Activated gamma-delta T cell treated with anti-CD3 and anti-CD28 coated beads, Interleukin-2, amount 50 U/mL, for 16 hours (primary cell): ENCODE measurements at regions not wholly inside any gene's neighbourhood (a gene's known extent, or its start where the extent isn't known, plus 50 kb on each side); places are given as distances from the start of the nearest gene placed in this dataset.

ENCODE experiments used
- DNase-seq: peaks from one replicate; pipeline ENCODE4 v3.0.0-alpha.2; 2020; ENCODE audit warnings: low read depth

- no peak for DNase-seq
Measured at GRCh38 chr1:193709607-193710006, 523.2 kb upstream of the B3GALT2 start.

DNA sequence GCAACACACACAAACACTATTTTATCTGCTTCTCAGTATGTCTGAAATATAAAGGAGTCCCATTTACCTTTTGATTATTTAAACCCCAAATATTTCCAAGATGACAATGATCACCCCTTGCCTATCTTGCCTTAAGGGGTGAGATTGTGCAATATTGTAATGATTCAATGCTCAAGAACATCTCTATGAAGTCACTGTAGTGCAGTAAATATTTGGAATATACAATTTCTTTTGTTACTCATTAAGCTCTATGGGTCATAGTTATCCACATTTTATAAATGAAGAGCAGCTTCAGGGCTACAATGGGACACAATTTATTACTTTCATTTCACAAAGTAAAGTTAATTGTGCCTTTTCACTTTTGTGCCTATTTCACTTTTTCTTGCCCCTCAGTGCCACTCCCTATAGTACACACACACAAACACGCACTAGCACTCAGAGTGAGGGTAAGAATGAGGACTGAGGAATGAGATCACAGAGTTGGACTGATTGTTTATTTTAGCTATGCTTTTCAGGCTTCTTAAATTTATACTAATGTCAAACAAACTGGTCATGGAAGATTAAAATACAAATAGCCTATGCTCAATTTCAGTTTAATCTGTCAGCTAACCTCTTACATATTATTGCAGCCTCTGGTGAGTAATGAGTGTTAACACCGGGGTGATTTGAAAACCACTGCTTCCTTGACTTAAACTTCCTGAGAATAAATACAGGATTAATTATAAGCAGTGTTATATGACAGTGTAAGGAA lies 521.0 kb upstream of the B3GALT2 start:
- no peak for DNase-seq

DNA sequence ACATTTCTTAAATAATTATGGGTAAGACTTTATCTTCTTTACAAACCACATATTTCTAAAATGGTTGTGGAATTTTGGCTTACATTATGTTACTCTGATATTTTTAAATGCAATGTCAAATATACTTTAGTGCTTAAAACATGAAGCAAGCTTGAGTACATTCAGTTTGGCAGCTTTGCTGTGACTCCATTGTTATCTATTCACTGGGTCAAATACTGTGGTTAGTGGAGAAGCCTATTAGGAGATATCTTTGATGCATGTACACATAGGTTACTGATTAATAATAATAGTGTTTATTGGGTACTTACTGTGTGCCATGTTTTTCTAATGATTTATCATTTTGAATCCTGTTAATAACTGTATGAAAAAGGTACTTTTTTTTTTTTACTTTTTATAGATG lies 520.4 kb upstream of the B3GALT2 start:
- DNase-seq: no peak

DNA sequence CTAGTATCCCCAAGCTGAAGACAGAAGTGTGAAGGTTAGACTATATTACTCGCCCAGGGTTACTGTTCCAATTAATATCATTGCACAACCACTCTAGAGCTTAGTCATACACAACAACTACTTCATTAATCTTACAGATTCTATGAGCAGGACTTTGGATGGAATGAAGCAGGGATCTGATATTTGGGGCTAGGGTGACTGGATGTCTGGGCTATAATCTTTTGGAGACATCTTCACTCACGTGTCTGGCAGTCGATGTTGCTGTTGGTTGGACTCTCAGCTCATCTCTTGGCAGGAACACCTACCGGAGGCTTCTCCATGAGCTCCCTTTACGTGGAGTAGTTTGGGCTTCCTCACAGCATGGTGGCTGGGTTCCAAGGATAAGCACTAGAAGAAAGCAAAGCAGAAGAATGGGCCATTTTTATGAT lies 519.2 kb upstream of the B3GALT2 start:
- no peak for DNase-seq

DNA sequence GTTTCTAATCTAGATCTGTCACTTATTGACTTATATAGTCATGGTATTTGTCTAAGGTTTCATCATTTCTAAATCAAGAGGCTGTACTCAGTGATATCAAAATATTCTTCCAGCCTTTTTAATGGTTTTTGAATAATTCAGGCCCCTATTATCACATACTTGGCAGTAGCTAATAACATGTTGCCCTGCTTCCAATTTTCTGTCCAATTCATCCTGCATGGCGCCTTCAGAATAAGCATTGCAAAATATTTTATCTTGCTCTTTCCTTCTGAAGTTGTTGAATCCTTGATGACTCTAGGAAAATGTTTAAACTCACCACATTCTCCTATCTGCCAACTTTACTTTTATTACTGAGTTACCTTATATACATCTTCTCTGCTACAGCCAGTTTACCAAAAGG lies 517.2 kb upstream of the B3GALT2 start:
- no peak for DNase-seq

- no peak for DNase-seq
Measured at GRCh38 chr1:193703121-193703520, 516.7 kb upstream of the B3GALT2 start.

DNA sequence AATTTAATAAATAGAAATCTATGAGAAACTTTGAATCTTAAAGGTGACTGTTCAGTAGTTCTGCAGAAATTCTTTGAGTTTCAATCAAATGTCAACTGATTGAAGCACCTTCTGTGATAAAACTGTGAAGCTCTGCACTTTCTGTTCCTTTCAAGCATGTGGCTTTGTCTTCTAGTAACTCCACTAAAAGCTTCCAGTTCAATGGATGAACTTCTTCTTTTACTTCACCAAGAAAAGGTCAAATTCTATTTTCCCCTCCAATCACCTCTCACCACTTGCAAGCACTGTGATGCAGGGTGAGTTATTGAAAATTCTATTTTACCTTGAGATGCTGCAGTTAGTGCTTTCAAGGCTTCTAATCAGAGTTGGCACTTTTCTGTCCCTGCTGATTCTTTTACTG lies 515.3 kb upstream of the B3GALT2 start:
- no peak for DNase-seq

DNA sequence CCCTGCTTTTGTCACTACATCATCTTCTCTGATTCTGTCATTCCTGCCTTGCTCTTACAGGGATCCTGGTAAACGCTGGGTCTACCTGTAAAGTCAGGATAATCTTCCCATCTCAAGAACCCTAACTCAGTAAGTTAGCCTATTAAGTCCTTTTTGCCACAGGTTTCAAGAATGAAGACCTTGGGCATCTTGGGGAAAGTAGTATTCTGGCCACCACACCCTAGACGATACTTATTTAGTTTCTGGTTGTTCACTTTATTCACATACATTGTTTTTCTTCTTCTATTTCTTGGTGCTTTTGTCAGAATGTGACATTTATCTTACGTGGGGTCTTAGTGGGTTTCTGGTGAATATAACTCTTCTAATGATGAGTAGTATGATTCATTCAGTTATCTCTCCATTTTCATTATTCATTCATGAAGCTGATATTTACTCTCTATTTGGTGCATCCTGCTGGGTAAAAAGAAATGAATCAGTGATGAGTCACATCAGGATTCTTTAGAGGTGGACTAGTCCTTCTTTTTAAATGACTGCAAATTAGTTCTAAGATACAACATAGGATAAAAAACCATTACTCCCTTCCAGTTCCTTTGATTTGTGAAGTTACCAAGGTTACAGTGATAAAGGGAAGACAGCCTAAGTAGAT lies 514.4 kb upstream of the B3GALT2 start:
- DNase-seq: no peak

DNA sequence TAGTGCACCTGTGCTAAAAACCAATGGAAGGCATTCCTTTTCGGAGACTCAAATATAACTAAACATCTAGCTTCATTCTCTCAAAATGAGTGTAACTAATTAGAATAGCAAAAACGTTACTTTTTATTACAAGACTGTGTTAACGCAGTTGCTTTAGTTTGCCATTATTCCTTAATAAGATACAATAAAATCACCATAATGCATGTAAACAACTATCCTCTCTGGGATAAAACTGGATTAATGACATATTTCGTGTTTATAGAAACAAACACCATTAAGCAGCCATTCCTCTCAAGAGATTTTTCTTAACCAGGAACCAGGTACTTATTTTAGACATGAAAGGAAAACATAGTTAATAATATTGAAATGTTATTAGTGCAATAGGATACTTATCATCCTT lies 512.8 kb upstream of the B3GALT2 start:
- DNase-seq: no peak

DNA sequence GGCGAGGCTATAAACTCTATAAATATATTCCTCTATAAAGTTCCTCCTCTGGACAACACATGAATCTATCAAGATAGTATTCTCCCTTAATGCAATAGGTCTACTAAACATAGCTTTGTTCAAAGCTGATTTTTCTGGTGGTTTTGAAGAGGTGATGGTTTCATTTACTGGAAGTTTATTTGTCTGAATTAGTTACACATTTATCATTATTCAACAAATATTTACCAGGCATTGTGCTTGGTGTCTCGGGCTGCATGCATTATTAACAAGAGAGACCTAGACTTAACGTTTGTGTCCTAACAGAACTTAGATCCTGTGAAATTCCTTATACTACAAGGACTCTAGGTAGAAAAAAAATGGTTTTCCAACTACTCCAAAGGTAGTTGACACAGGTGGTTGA lies 511.4 kb upstream of the B3GALT2 start:
- DNase-seq: no peak

DNA sequence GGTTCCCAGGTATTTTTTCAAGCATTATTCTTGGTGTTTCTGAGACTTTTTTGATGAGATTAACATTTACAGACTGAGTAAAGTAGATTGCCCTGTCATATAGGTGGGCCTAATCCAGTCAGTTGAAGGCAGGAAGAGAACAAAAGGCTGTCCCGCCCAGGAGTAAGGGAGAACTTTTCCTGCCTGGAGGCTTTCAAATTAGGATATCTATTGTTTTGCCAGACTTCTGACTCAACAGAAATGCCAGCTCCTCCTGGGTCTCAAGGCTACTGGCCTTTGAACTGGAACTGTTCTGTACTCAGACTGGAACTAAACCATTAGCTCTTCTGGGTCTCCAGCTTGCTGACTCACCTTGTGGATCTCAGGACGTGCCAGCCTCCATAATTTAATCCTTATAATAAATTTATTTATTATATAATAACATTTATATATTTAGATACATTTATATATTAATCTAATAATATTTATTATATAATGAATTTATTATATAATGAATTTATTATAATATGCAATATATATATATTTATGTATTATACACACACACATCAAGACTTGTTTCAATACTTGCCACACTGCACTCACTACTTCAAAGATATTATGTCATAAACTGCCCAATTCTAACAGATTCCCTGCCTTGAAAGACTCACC lies 510.8 kb upstream of the B3GALT2 start:
- DNase-seq: no peak

DNA sequence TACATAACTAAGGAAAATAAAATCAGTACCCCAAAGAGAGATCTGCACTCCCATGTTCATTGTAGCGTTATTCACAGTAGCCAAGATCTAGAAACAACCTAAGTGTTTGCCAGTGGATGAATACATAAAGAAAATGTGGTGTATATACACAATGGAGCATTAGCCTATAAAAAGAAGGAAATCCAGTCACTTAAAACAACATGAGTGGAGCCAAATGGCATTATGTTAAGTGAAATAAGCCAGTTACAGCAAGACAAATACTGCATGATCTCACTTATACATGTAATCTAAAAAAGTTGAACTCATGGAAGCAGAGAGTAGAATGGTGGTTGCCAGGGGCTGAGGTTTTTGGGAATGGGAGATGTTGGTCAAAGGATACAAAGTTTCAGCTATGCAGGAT lies 508.3 kb upstream of the B3GALT2 start:
- DNase-seq: no peak

GRCh38 chr1:193685986-193686385 lies 499.6 kb upstream of the B3GALT2 start:
- DNase-seq: no peak

DNA sequence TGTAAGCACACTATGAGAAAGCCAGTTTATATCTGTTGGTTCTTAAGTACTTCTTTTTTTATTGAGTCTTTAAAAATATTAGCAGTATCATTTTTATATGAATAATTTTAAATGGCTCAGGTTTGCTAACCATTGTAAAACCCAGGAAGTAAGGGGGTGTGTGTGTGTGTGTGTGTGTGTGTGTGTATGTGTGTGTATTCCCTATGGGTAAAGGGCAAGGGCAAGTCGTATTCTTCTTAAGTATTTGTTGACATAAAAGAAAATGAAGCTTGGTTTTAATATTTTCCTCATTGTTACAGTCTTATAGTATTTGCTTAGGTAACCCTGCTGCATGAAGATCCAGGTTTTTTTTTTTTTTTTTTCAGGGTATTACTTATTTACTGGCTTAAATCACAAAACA lies 495.0 kb upstream of the B3GALT2 start:
- DNase-seq: no peak

- no peak for DNase-seq
Measured at GRCh38 chr1:193680924-193681316, 494.5 kb upstream of the B3GALT2 start.

DNA sequence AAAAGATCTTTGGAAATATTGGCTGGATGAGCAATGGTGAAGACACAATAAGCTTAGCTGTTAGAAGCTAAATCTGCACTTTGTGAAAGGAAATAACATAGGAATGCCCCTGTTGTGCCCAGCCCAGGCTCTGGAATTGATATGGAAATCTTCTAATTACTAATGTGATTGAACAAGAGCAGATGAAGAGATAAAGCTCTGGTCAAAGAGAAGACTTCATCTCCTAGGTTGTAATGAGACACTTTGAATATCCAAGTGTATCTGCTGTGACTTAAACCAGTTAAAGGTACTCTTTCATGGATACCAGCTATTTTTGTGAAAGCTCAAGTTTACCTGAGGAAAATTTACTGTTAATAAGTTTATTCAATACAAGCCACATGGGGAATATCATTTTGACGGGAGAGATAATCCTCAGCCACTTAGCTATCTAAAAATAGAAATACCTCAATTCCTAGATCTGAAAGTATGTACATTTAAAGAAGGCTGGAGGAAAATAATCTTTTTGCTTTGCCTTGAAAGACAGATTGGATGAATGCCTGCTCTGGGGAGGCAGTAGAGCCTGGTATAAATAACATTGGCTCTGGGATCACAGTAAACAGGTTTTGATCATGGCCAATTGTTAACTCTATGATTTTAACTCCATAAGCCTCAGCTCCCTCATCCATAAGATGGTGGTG lies 494.0 kb upstream of the B3GALT2 start:
- no peak for DNase-seq

DNA sequence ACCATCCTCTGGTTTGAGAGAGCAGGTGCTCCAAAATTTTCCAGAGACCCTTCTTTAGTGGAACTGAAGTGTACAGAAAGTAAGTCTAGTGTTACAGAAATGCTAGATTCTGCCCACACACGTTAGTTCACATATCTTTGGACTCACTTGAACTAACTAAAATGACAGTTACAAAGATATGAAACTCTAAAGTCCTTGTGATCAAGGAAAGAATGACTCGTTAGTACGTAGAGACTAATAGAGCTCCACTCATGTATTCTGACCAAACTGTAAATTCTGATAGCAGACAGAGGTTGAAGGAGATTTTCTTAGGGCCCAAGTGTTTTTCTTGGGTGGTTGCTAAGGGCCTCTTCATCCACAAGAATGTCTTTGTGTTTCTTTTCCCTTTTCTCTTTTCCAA lies 491.5 kb upstream of the B3GALT2 start:
- no peak for DNase-seq

DNA sequence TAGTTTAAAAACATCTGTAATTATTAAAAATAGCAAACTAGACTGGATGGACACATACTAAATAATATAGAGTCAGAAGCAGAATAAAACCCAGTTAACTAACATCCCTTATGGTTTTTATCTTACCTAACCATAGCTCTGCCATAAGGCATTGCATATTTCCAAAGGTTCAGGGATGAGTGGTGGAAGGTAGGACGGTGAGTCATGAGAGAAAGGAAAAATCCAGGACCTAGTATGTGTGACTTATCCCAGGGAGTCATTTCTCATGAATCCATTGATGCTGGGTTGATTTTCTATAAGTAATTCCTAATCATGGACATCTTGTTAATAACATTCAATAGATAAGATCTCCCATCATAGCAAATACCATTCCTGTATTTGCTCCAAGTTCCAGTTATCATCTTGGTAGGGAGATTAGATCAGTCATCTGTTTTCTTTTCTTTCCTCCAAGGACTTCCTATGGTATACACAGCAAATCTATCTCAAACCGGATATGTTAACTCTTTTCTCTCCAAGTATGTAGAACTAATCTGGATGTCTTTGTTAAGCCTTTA lies 490.7 kb upstream of the B3GALT2 start:
- no peak for DNase-seq

DNA sequence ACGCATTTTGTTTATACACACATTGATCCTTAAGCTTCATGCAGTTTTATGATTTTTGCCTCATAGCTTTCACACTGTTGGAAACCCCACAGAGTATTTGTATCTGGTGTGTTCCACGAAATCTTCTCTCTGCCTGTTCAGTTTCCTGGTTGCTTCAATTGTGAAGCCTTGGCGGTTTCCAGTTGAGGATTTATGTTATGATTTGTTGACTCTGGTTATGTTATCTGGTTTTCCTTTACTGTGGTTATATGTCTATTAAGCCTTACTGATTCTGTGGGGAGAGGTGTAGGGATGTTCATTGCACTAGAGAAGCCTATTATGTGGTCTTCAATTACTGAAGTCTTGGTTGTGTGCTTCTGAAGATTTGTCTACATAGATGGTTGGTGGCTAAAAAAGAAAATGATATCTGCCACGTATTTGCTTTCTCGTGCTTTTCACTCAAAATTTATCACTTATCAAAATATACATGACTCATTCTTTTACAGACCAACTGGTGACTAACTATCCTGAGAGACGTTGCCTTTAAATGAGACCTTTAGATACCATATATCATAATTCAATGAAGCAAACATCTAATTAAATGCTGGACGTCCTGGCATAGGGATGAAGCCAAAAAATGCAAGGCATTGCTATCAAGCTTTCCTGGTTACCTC lies 488.0 kb upstream of the B3GALT2 start:
- no peak for DNase-seq

- DNase-seq: no peak
Measured at GRCh38 chr1:193666485-193667083, 480.2 kb upstream of the B3GALT2 start.

DNA sequence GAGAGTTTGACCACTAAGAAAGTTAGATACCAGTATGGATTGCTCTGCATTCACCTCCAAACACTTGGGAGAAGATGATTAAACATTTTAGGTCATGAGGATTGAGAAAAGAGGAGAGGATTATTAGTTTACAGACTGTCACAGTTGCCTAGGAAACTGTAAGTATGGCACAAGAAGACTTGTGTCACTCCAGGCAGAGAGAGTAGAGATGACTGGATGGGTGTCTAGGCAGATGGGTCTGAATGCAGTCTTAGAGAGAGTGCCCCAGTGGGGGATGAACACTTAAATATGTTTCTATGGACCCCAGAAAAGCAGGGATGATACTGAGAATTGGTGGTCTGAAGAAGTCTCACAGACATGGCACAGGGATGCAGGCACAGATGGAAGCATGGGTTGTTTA lies 477.6 kb upstream of the B3GALT2 start:
- no peak for DNase-seq

DNA sequence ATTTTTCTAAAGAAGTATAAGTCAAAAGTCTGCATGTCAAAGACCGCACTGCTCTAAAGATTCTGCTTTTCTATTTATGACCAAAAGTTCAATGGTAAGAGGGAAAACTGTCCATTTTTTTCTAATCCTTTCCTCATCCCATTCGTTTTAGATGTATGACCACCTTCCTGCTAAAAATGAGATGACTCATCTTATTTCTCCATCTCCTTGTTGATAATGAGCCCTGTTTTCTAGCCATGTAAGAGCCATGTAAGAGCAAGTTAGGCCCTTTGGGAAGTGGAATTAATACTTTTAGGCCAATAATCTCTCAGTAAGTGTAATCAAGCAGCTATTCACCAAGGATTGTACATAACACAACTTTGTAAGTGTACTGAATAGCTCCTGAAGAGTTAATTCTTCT lies 475.6 kb upstream of the B3GALT2 start:
- no peak for DNase-seq
